Activated CD4-positive, alpha-beta memory T cell treated with anti-CD3 and anti-CD28 coated beads, Interleukin-2, amount 10 ng/mL, durations not matched to agents 7 days and 5 days (primary cell): ENCODE measurements at regions not wholly inside any gene's neighbourhood (a gene's known extent, or its start where the extent isn't known, plus 50 kb on each side); places are given as distances from the start of the nearest gene placed in this dataset.

ENCODE experiments used
- CTCF ChIA-PET: fragments of 350-600 bp; sonication (Branson Sonifier 250); formaldehyde crosslinking; loops from one replicate; lab custom pipeline; 2021; ENCODE audit warnings: antibody characterized with exemption, inconsistent platforms; lab: Charles Lee
- POLR2A ChIA-PET: fragments of 350-600 bp; sonication (Branson Sonifier 250); formaldehyde crosslinking; loops from one replicate; lab custom pipeline; 2021; ENCODE audit warnings: antibody characterized with exemption; lab: Charles Lee
- DNase-seq: peaks from one replicate; pipeline ENCODE4 v3.0.0-alpha.2; 2020
- H3K27ac Mint-ChIP-seq: one replicate; pipeline ENCODE4 v1.8.0; 2021; ENCODE audit warnings: mild to moderate bottlenecking, mixed read lengths
- H3K27me3 Mint-ChIP-seq: one replicate; pipeline ENCODE4 v1.8.0; 2021; ENCODE audit warnings: mixed read lengths
- H3K36me3 Mint-ChIP-seq: one replicate; pipeline ENCODE4 v1.8.0; 2021; ENCODE audit warnings: low read depth, mixed read lengths
- H3K4me1 Mint-ChIP-seq: one replicate; pipeline ENCODE4 v1.8.0; 2021; ENCODE audit warnings: mixed read lengths
- H3K4me3 Mint-ChIP-seq: one replicate; pipeline ENCODE4 v1.8.0; 2021; ENCODE audit warnings: mild to moderate bottlenecking, mixed read lengths
- H3K9me3 Mint-ChIP-seq: one replicate; pipeline ENCODE4 v1.8.0; 2021; ENCODE audit warnings: mixed read lengths

DNA sequence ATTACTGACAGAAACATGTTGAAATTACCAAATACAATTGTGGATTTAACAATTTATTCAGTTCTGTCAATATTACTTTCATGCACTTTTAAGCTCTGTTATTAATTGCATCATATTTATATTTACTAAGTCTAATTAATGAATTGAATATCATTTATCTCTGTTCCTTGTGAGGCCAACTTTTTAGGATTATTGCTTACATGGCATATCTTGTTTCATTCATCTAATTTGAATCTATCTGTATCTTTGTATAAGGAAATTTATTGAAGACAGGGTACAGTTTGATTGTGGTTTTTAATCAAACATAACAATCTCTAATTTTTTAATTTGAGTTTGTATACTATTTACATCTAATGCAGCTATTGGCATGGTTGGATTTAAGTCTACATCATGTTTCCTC, 249.9 kb upstream of the GPC6 start:
- Mint-ChIP-seq H3K9me3 (no peaks in the 10 kb centered on the region), H3K27ac (no peak overlapping the region), H3K4me1 (no peaks in the 10 kb centered on the region), H3K36me3 (no peaks in the 10 kb centered on the region), H3K27me3 (no peaks in the 10 kb centered on the region), H3K4me3 (no peak overlapping the region)
- ChIA-PET CTCF (no interaction called here), POLR2A (no interaction called here)
- no peak for DNase-seq

DNA sequence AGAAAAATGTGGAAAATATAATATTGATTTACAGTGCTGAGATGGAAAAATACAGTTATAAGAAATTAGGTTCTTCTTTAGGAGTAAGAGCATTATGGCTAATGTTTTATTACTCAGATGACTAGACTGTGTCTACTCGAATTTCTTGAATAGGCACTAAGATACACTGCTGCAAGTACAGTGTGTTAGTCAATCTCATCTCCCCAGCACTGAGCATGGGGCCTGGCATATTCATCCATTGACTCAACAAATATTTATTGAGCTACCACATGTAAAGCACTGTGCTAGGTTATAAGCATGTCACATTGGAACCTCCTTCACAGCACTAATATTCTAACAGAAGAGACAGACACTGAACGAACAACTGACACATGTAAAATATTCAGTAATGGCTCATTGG, 242.5 kb upstream of the GPC6 start:
- Mint-ChIP-seq H3K27me3 (no peaks in the 10 kb centered on the region), H3K4me3 (no peak overlapping the region), H3K9me3 (peaks cover 6% of the 10 kb centered on the region), H3K4me1 (no peaks in the 10 kb centered on the region), H3K36me3 (no peaks in the 10 kb centered on the region), H3K27ac (no peak overlapping the region)
- no peak for DNase-seq
- ChIA-PET CTCF (no interaction called here), POLR2A (no interaction called here)

DNA sequence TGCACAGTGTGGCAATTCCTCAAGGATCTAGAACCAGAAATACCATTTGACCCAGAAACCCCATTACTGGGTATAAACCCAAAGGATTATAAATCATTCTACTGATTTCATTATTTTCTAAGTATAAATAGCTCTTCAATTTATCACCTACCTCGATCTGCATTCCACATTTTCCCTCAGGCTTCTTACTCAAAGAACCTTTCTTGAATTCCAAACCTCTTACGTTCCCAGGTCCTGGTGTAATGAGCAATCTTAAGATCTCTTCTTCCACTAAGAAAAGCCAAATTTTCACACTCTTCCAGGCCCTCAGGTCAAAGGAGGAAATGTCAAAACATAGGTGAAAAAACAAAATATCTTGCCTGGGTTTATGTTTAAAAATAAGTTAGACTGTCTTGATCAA, 237.3 kb upstream of the GPC6 start:
- DNase-seq, result no peak
- ChIA-PET CTCF (no interaction called here), POLR2A (no interaction called here)
- Mint-ChIP-seq H3K4me1 (no peaks in the 10 kb centered on the region), H3K27me3 (no peaks in the 10 kb centered on the region), H3K4me3 (no peak overlapping the region), H3K36me3 (no peaks in the 10 kb centered on the region), H3K9me3 (peaks cover 6% of the 10 kb centered on the region), H3K27ac (no peak overlapping the region)

DNA sequence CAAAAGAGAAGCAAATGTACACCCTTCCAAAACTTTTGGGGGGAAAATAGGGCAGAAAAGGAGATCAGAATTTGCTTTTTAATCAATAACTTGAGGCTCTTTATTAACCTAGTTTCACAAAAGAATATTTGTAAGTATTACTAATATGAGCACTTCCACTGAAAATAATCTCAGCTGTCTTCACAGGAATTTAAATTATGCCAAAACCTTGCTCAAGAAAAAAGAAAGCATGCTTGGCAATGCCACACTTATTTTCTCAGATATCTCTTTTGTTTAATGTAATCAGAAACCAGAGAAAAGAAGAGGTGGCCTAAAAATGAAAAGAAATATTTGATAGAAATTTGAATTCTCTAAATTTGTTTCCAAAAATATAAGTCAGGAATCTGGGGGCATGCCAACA, 234.9 kb upstream of the GPC6 start:
- ChIA-PET POLR2A (no interaction called here), CTCF (no interaction called here)
- Mint-ChIP-seq H3K27ac (no peak overlapping the region), H3K4me1 (no peaks in the 10 kb centered on the region), H3K27me3 (no peaks in the 10 kb centered on the region), H3K36me3 (no peaks in the 10 kb centered on the region), H3K4me3 (no peak overlapping the region), H3K9me3 (peaks cover 7% of the 10 kb centered on the region)
- no peak for DNase-seq

DNA sequence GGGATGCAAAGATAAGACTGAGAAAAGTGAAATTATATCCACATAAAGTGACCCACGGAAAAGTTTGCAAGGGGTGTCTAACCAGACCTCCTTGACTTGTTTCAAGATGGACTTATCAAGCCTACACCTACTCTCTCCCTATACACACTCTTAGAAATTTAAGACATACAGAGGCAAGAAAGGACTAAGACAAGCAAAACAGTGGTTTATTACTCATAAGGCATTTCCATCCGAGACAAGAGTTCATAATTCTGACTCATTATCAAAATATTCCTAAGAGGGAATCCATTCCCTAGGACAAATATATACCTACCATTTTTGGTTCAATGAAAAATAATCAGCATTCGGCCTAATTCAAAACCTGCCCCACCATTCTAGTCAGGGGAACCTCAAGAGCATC, 232.6 kb upstream of the GPC6 start:
- ChIA-PET POLR2A (no interaction called here), CTCF (no interaction called here)
- Mint-ChIP-seq H3K27me3 (no peaks in the 10 kb centered on the region), H3K4me1 (no peaks in the 10 kb centered on the region), H3K4me3 (no peak overlapping the region), H3K36me3 (no peaks in the 10 kb centered on the region), H3K9me3 (peaks cover 3% of the 10 kb centered on the region), H3K27ac (no peak overlapping the region)
- DNase-seq, result no peak

DNA sequence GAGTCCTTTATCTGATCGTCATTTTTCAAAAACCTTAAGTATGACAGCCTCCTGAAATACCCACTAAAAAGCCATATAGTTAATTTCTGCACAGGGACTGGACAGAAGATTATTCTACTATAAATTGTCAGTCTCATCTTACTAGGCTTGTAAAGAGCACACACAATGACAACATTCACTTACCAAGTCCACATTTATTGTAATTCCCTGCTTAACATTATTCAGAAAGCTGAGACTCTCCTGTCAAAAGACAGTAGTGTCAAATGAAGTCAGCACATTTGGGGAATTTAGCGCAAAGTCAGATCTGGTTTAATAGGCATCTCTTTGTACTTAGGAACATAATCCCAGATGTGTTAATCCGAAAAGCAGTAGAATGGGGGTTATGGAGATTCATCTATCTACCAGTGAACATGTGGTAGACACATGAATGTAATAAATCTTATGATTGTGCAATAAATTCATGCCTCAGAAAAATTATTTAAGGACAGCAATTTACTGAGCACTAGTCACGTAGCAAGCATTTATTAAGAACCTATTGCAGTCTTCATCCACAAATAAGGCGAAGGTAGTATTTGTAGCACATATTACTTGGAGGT, 224.6 kb upstream of the GPC6 start:
- no peaks in the 10 kb centered on the region for H3K36me3 Mint-ChIP-seq
- no peaks in the 10 kb centered on the region for H3K9me3 Mint-ChIP-seq
- no peaks in the 10 kb centered on the region for H3K4me1 Mint-ChIP-seq
- POLR2A ChIA-PET, result no interaction called here
- DNase-seq, result no peak
- H3K27ac Mint-ChIP-seq, result no peak overlapping the region
- CTCF ChIA-PET, result no interaction called here
- no peak overlapping the region for H3K4me3 Mint-ChIP-seq
- no peaks in the 10 kb centered on the region for H3K27me3 Mint-ChIP-seq

DNA sequence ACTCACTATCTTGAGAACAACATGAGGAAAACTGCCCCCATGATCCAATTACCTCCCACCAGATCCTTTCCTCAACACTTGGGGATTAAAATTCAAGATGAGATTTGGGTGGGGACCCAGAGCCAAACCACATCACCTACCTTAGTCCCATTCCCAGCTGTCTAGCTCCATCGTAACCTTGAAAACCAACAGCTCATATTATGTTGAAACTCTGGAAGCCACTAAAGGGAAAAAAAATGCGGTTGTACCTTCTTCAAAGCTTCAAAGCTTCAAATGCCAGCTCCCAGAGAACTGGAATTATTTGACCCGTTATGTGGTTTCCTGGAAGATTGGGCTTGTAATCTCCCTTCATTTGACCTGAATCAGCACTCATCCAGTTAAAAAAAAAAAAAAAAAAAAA, 223.1 kb upstream of the GPC6 start:
- H3K9me3 Mint-ChIP-seq, result peaks cover 2% of the 10 kb centered on the region
- no peak overlapping the region for H3K27ac Mint-ChIP-seq
- H3K27me3 Mint-ChIP-seq, result no peaks in the 10 kb centered on the region
- ChIA-PET POLR2A (no interaction called here), CTCF (no interaction called here)
- DNase-seq, result no peak
- no peak overlapping the region for H3K4me3 Mint-ChIP-seq
- H3K4me1 Mint-ChIP-seq, result no peaks in the 10 kb centered on the region
- H3K36me3 Mint-ChIP-seq, result no peaks in the 10 kb centered on the region

DNA sequence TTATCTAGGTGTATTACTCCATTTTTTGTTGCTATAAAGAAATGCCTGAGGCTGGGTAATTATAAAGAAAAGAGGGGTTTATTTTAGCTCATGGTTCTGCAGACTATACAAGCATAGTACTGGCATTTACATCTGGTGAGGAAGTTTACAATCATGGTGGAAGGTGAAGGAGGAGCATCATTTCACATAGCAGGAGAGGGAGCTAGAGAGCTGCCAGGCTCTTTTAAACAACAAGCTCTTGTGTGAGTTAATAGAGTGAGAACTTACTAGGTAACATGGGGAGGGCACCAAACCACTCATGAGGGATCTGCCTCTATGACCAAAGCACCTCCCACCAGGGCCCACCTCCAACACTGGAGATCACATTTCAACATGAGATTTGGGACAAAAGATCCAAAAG, 221.7 kb upstream of the GPC6 start:
- no peak for DNase-seq
- ChIA-PET POLR2A (no interaction called here), CTCF (no interaction called here)
- H3K36me3 Mint-ChIP-seq, result no peaks in the 10 kb centered on the region
- no peaks in the 10 kb centered on the region for H3K4me1 Mint-ChIP-seq
- no peaks in the 10 kb centered on the region for H3K27me3 Mint-ChIP-seq
- H3K9me3 Mint-ChIP-seq, result peaks cover 2% of the 10 kb centered on the region
- H3K4me3 Mint-ChIP-seq, result no peak overlapping the region
- H3K27ac Mint-ChIP-seq, result no peak overlapping the region

DNA sequence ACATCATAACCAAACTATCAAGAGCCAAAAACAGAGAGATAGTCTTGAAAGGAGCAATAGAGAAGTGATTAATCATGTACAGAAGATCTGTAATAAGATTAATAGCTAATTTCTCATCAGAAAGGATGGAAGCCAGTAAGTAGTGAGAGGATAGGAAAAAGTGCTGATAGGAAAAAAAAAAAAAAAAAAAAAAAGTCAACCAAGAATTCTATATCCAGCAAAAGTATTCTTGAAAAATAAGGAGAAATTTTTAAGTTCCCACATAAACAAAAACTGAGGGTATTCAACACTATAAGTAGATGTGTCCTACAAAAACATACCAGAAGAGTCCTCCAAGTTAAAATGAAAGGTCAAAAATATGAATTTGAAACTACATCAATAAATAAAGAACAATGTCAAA, 218.7 kb upstream of the GPC6 start:
- Mint-ChIP-seq H3K9me3 (peaks cover 2% of the 10 kb centered on the region), H3K27me3 (no peaks in the 10 kb centered on the region), H3K4me1 (no peaks in the 10 kb centered on the region), H3K36me3 (no peaks in the 10 kb centered on the region), H3K4me3 (no peak overlapping the region), H3K27ac (no peak overlapping the region)
- ChIA-PET CTCF (interaction anchor here (0.7 kb wide), 1 partner anchor 1018 kb away, joined by 3 read pairs; no protein-coding TSS in a partner anchor), POLR2A (no interaction called here)
- no peak for DNase-seq

DNA sequence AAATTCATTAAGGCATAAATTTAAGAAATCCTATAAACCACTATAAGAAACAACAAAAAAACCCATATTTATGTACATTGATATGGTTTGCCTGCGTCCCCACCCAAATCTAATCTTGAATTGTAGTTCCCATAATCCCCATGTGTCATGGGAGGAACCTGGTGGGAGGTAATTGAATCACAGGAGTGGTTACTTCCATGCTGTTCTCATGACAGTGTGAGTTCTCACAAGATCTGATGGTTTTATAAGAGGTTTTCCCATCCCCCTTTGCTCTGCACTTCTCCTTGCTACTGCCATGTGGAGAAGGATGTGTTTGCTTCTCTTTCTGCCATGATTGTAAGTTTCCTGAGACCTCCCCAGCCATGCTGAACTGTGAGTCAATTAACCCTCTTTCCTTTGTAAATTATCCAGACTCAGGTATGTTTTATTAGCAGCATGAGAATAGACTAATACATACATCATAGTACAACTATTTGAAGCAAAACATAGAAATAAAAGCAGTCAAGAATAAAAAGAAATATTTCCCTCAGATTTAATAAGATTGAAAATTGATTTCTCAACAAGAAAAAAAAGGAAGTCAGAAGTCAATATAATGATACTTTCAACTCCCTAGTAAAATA, 209.0 kb upstream of the GPC6 start:
- H3K4me1 Mint-ChIP-seq, result no peaks in the 10 kb centered on the region
- ChIA-PET POLR2A (no interaction called here), CTCF (no interaction called here)
- DNase-seq, result no peak
- peaks cover 15% of the 10 kb centered on the region for H3K9me3 Mint-ChIP-seq
- H3K27ac Mint-ChIP-seq, result no peak overlapping the region
- no peaks in the 10 kb centered on the region for H3K36me3 Mint-ChIP-seq
- no peak overlapping the region for H3K4me3 Mint-ChIP-seq
- no peaks in the 10 kb centered on the region for H3K27me3 Mint-ChIP-seq

DNA sequence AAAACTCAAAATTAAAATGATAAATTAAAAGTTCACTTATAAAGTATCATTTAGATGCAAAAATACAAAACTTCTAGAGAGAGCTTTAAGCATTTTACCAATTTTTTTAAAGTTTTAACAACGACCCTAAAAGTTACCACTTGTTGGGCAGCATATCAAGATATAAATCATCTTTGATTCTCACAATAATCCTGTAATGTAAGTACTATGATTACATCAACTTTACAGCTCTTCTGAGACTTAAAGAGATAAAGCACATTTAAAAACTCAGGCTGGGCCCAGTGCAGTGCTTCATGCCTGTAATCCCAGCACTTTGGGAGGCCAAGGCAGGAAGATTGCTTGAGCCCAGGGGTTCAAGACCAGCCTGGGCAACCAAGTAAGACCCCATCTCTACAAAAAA, 202.7 kb upstream of the GPC6 start:
- H3K4me1 Mint-ChIP-seq, result no peaks in the 10 kb centered on the region
- H3K27ac Mint-ChIP-seq, result no peak overlapping the region
- no peaks in the 10 kb centered on the region for H3K36me3 Mint-ChIP-seq
- H3K27me3 Mint-ChIP-seq, result no peaks in the 10 kb centered on the region
- DNase-seq, result no peak
- ChIA-PET CTCF (interaction anchor here (1.3 kb wide), 1 partner anchor 14 kb away, joined by 3 read pairs; no protein-coding TSS in a partner anchor), POLR2A (no interaction called here)
- H3K4me3 Mint-ChIP-seq, result no peak overlapping the region
- H3K9me3 Mint-ChIP-seq, result no peaks in the 10 kb centered on the region

DNA sequence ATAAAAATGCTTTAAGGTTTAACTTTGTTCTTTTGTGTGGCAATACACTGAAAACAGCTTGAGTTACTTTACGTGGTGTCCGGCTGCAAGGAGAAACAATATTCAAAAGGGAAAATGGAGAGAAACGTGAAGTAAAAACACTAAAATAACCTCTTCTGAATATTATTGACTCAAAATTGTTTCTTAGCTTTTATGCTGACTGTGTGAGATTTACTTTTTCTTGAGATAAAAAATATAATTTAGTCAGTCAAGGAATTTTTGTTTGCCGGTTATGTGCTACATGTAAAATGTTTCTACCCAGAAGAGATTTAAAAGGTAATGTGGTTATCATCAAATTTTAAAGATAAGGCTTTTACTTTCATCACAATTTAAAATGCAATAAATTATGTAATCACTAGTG, 200.6 kb upstream of the GPC6 start:
- H3K9me3 Mint-ChIP-seq, result no peaks in the 10 kb centered on the region
- no peak overlapping the region for H3K27ac Mint-ChIP-seq
- H3K27me3 Mint-ChIP-seq, result no peaks in the 10 kb centered on the region
- no peaks in the 10 kb centered on the region for H3K4me1 Mint-ChIP-seq
- POLR2A ChIA-PET, result no interaction called here
- CTCF ChIA-PET, result no interaction called here
- no peak for DNase-seq
- no peaks in the 10 kb centered on the region for H3K36me3 Mint-ChIP-seq
- no peak overlapping the region for H3K4me3 Mint-ChIP-seq

DNA sequence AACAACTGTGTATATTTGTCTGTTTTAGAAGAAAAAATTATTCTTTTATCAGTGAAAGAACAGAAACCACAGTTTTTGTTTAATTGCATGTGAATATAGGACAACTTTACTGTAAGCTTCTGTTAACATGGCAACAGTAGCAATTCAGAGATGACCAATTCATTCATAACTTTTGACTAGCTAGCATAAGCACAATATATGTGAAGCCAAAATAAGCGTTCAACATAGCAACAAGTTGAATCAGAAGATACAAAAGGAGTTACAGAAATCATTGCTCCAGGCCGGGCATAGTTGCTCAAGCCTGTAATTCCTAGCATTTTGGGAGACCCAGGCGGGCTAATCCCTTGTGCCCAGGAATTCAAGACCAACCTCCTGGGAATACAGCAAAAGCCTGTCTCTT, 197.1 kb upstream of the GPC6 start:
- H3K27me3 Mint-ChIP-seq, result no peaks in the 10 kb centered on the region
- H3K36me3 Mint-ChIP-seq, result no peaks in the 10 kb centered on the region
- no peak overlapping the region for H3K27ac Mint-ChIP-seq
- POLR2A ChIA-PET, result no interaction called here
- DNase-seq, result no peak
- CTCF ChIA-PET, result no interaction called here
- no peaks in the 10 kb centered on the region for H3K4me1 Mint-ChIP-seq
- H3K9me3 Mint-ChIP-seq, result peaks cover 7% of the 10 kb centered on the region
- H3K4me3 Mint-ChIP-seq, result no peak overlapping the region

DNA sequence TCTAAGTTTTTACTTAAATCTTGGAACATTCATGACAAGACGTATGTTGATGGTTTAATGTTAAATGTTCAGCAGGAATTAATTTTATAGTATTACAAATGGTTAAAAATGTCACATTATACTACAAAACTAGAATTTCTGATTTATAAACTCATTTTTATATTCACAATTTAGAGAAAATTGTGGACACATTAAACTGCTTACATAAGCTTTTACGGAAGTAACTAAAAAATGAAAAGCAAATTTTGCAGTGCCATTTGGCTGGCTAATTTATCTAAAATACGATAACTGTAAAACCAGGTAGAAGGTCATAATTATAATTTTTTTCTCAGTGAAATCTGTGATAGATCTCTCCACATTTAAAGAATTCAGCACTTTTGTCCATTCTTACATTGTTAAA, 190.2 kb upstream of the GPC6 start:
- Mint-ChIP-seq H3K9me3 (peaks cover 7% of the 10 kb centered on the region), H3K27ac (no peak overlapping the region), H3K36me3 (no peaks in the 10 kb centered on the region), H3K4me1 (no peaks in the 10 kb centered on the region), H3K27me3 (no peaks in the 10 kb centered on the region), H3K4me3 (no peak overlapping the region)
- DNase-seq, result no peak
- POLR2A ChIA-PET, result no interaction called here
- CTCF ChIA-PET, result no interaction called here
